Fibroblast of lung (primary cell): ENCODE measurements at regions not wholly inside any gene's neighbourhood (a gene's known extent, or its start where the extent isn't known, plus 50 kb on each side); places are given as distances from the start of the nearest gene placed in this dataset.

Experiments used
- DNase-seq, 2 donors: peaks; one replicate each; pipeline versions ENCODE4 v3.0.0 to v3.0.0-alpha.2; 2010; ENCODE audit warnings: low read depth in 2 of 2
- H2AFZ ChIP-seq: 2 replicates; pipeline ENCODE4 v1.5.1; 2012; ENCODE audit warnings: low read length, control low read depth, inconsistent platforms
- H3K27ac ChIP-seq: 2 replicates; pipeline ENCODE4 v1.5.1; 2011; ENCODE audit warnings: low read length, control low read depth; ENCODE audit not compliant: insufficient read depth
- H3K27me3 ChIP-seq: 2 replicates; pipeline ENCODE4 v1.5.1; 2011; ENCODE audit warnings: mild to moderate bottlenecking, low read length; ENCODE audit not compliant: control insufficient read depth, insufficient read depth
- H3K36me3 ChIP-seq: 2 replicates; pipeline ENCODE4 v1.5.1; 2011; ENCODE audit warnings: low read length; ENCODE audit not compliant: control insufficient read depth, insufficient read depth
- H3K4me1 ChIP-seq: 2 replicates; pipeline ENCODE4 v1.5.1; 2011; ENCODE audit warnings: low read length; ENCODE audit not compliant: control insufficient read depth, insufficient read depth; ENCODE audit errors: extremely low read depth
- H3K4me2 ChIP-seq: 2 replicates; pipeline ENCODE4 v1.5.1; 2011; ENCODE audit warnings: low read length, control low read depth; ENCODE audit not compliant: insufficient read depth; ENCODE audit errors: extremely low read depth
- H3K4me3 ChIP-seq, 4 experiments: fragments of 200-600 bp in 1 of 4; sonication (generic) in 1 of 4; replicated peaks in 1 of 4; 2 replicates each; pipeline ENCODE4 v1.5.1; 2011 to 2016; ENCODE audit warnings: low read length in 4 of 4, low read depth in 3 of 4, mild to moderate bottlenecking in 3 of 4, control low read depth in 2 of 4, inconsistent platforms in 1 of 4, mixed read lengths in 1 of 4; ENCODE audit not compliant: insufficient read depth in 1 of 4; ENCODE audit errors: control extremely low read depth in 1 of 4
- H3K79me2 ChIP-seq: 2 replicates; pipeline ENCODE4 v1.5.1; 2012; ENCODE audit warnings: mild to moderate bottlenecking, low read length, inconsistent platforms; ENCODE audit not compliant: control insufficient read depth, insufficient read depth
- H3K9ac ChIP-seq: 2 replicates; pipeline ENCODE4 v1.5.1; 2011; ENCODE audit warnings: mild to moderate bottlenecking, low read length, control low read depth; ENCODE audit not compliant: insufficient read depth
- H3K9me3 ChIP-seq: 2 replicates; pipeline ENCODE4 v1.5.1; 2012; ENCODE audit warnings: low read depth, low read length; ENCODE audit not compliant: control insufficient read depth, insufficient read depth
- H4K20me1 ChIP-seq: 2 replicates; pipeline ENCODE4 v1.5.1; 2011; ENCODE audit warnings: low read length; ENCODE audit not compliant: control insufficient read depth, insufficient read depth; ENCODE audit errors: extremely low read depth
- EZH2 ChIP-seq: IDR thresholded peaks from 2 replicates; pipeline ENCODE4 v1.5.1; 2012; ENCODE audit warnings: low read length, control low read depth, mild to moderate bottlenecking; ENCODE audit errors: missing control alignments
- TF ChIP-seq, protein P1 (sequence below), 2 donors: IDR thresholded peaks in 1 of 2; conservative IDR thresholded peaks in 1 of 2; 1 replicate in 1 of 2; 2 replicates in 1 of 2; pipeline ENCODE4 v1.5.1; 2011 to 2012; ENCODE audit warnings: low read length in 2 of 2, control low read depth in 1 of 2, inconsistent platforms in 1 of 2, low read depth in 1 of 2, mild to moderate bottlenecking in 1 of 2

DNA sequence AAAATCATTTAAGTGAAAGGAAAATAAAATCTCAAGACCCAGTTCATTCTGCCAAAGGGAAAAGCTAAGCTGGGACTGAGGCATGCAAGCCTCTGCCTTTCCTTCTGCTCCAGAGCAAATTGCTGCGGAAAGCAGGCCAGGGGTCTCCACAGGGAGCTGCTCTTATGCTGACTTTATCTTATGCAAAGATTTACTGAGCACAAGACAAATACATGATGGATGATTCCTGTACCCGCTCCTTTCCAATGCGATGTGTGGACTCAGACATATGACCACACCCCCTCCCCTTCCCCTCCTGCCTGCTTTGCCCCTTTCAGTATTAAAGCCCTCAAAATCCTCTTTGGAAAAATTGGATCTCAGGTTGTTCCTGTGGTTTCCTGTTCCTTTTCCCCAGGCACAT is 74.2 kb upstream of the INSIG1 start:
- H3K9ac ChIP-seq: no peak overlapping the region
- no peaks in the 10 kb centered on the region for H4K20me1 ChIP-seq
- H3K4me2 ChIP-seq: no peak overlapping the region
- H3K79me2 ChIP-seq: no peaks in the 10 kb centered on the region
- TF ChIP-seq, protein P1, sequence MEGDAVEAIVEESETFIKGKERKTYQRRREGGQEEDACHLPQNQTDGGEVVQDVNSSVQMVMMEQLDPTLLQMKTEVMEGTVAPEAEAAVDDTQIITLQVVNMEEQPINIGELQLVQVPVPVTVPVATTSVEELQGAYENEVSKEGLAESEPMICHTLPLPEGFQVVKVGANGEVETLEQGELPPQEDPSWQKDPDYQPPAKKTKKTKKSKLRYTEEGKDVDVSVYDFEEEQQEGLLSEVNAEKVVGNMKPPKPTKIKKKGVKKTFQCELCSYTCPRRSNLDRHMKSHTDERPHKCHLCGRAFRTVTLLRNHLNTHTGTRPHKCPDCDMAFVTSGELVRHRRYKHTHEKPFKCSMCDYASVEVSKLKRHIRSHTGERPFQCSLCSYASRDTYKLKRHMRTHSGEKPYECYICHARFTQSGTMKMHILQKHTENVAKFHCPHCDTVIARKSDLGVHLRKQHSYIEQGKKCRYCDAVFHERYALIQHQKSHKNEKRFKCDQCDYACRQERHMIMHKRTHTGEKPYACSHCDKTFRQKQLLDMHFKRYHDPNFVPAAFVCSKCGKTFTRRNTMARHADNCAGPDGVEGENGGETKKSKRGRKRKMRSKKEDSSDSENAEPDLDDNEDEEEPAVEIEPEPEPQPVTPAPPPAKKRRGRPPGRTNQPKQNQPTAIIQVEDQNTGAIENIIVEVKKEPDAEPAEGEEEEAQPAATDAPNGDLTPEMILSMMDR (conservative IDR thresholded peaks at IDR 0.05 in 1 of 2, IDR thresholded peaks at IDR 0.05 in 1 of 2; ENCODE audit: low read depth in 1 of 2, low read length in 2 of 2): no peak
- TF ChIP-seq EZH2: no peak
- H3K4me1 ChIP-seq: no peaks in the 10 kb centered on the region
- H3K27ac ChIP-seq: no peak overlapping the region
- no peaks in the 10 kb centered on the region for H3K27me3 ChIP-seq
- no peak for DNase-seq
- no peaks in the 10 kb centered on the region for H3K9me3 ChIP-seq
- H2AFZ ChIP-seq: no peak overlapping the region
- no peak overlapping the region for H3K4me3 ChIP-seq
- no peaks in the 10 kb centered on the region for H3K36me3 ChIP-seq

DNA sequence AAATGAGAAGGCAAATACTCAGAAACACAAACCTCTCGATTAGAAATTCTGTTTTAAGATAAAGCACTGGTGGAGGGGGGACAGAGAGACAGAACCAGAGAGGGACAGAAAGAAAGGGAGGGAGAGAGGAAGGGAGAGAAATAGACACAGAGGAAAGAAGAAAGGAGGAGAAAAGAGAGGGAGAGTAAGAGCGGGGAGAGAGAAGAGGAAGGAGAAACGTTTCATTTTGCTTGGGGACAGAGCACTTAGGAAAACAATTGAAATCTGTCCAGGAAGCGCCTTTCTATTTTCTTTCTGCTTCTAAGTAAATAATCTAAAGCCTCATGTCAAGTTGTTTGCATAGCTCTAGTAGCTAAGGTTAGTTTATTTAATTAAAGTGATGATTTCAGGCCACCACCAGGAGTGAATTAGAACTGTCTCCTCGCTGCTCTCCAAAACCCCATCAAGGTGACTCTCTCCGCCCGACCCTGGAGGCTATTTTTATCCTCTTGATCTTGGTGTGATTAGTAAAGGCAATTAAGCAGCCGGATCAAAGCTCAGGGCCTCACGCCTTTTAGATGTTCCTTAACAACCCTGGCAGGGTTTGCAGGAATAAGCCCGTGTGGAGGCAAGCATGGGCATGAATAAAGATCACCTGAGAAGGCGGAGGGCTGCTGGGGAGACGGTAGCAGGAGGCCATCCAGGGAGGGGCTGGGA is 73.4 kb upstream of the INSIG1 start:
- H3K79me2 ChIP-seq: no peaks in the 10 kb centered on the region
- H3K4me2 ChIP-seq: no peak overlapping the region
- H3K4me1 ChIP-seq: no peaks in the 10 kb centered on the region
- H3K9ac ChIP-seq: no peak overlapping the region
- H3K27me3 ChIP-seq: no peaks in the 10 kb centered on the region
- H3K9me3 ChIP-seq: no peaks in the 10 kb centered on the region
- TF ChIP-seq, protein P1 (conservative IDR thresholded peaks at IDR 0.05 in 1 of 2, IDR thresholded peaks at IDR 0.05 in 1 of 2; ENCODE audit: low read depth in 1 of 2, low read length in 2 of 2): no peak
- no peak for TF ChIP-seq EZH2
- no peaks in the 10 kb centered on the region for H3K36me3 ChIP-seq
- H4K20me1 ChIP-seq: no peaks in the 10 kb centered on the region
- DNase-seq: no peak
- no peak overlapping the region for H2AFZ ChIP-seq
- H3K4me3 ChIP-seq: no peak overlapping the region
- no peak overlapping the region for H3K27ac ChIP-seq

GRCh38 chr7:155225095-155225494 is 72.6 kb upstream of the INSIG1 start:
- H3K36me3 ChIP-seq: no peaks in the 10 kb centered on the region
- TF ChIP-seq EZH2: no peak
- TF ChIP-seq, protein P1 (conservative IDR thresholded peaks at IDR 0.05 in 1 of 2, IDR thresholded peaks at IDR 0.05 in 1 of 2; ENCODE audit: low read depth in 1 of 2, low read length in 2 of 2): no peak

More at GRCh38 chr7:155225095-155225494, 72.6 kb upstream of the INSIG1 start:
- Histone ChIP-seq H3K4me3 (no peak overlapping the region), H3K9me3 (no peaks in the 10 kb centered on the region), H3K9ac (no peak overlapping the region), H3K4me1 (peaks cover 4% of the 10 kb centered on the region), H3K27me3 (no peaks in the 10 kb centered on the region), H2AFZ (no peak overlapping the region), H3K4me2 (no peak overlapping the region), H3K27ac (no peak overlapping the region), H4K20me1 (no peaks in the 10 kb centered on the region), H3K79me2 (no peaks in the 10 kb centered on the region)
- no peak for DNase-seq
